Psoas muscle (tissue), 7 donors: ENCODE measurements at regions not wholly inside any gene's neighbourhood (a gene's known extent, or its start where the extent isn't known, plus 50 kb on each side); places are given as distances from the start of the nearest gene placed in this dataset.
"Not testable (repeated sequence)": the region's sequence is repeated elsewhere in the genome, so short reads cannot be mapped to it uniquely, and the experiment has no call there.

Source experiments
- ATAC-seq, 4 donors: fragments of 200-7000 bp; cut with Tn5 transposase; one replicate each; pipeline ENCODE4 v1.9.1; 2020; ENCODE audit warnings: moderate library complexity in 3 of 4, mild to moderate bottlenecking in 2 of 4
- DNase-seq, 2 donors: peaks; one replicate each; pipeline ENCODE4 v3.0.0-alpha.2; 2020
- H3K27ac ChIP-seq: fragments of 200-600 bp; one replicate; pipeline ENCODE4 v1.8.0; 2022
- H3K27me3 ChIP-seq, 3 donors: fragments of 200-600 bp in 1 of 3; one replicate each; pipeline versions ENCODE4 v1.6.1 to v1.8.0; 2013 to 2022; ENCODE audit warnings: low read length in 2 of 3, mild to moderate bottlenecking in 2 of 3, moderate library complexity in 1 of 3; ENCODE audit not compliant: insufficient read depth in 3 of 3
- H3K36me3 ChIP-seq, 2 donors: fragments of 200-600 bp in 1 of 2; one replicate each; pipeline versions ENCODE4 v1.6.1 to v1.8.0; 2013 to 2022; ENCODE audit warnings: low read depth in 1 of 2, mild to moderate bottlenecking in 1 of 2, moderate library complexity in 1 of 2; ENCODE audit not compliant: insufficient read depth in 1 of 2
- H3K4me1 ChIP-seq: fragments of 200-600 bp; one replicate; pipeline ENCODE4 v1.8.0; 2022
- H3K4me3 ChIP-seq: fragments of 200-600 bp; one replicate; pipeline ENCODE4 v1.8.0; 2022; ENCODE audit warnings: mild to moderate bottlenecking
- H3K9me3 ChIP-seq: fragments of 200-600 bp; one replicate; pipeline ENCODE4 v1.8.0; 2022
- WGBS, 3 donors: extraction: QIAGEN DNeasy Blood & Tissue Kit; methylation state at CpG; one replicate each; pipeline versions ENCODE4 v1.1.6 to v1.1.7; 2013; 5-methylcytosine and 5-hydroxymethylcytosine counted together
- intact Hi-C, 2 donors: fragments of 100-400 bp; cut with DNase I; formaldehyde crosslinking; loops; one replicate each; pipeline versions ENCODE4 v1.11.0 to v1.14.2; 2022
- TF ChIP-seq, protein P1 (sequence below): fragments of 200-600 bp; IDR thresholded peaks from one replicate; pipeline ENCODE4 v1.8.0; 2022; ENCODE audit warnings: antibody characterized with exemption
- donor health status: healthy with polysubstance abuse.
- donor health status: DM: no; HTN: no; CAD: no; lungs with moderate emphysema.
- donor health status: Bipolar disorder and iron deficiency.
- donor health status: healthy.
- donor health status: DM: yes; HTN: yes; CAD: no.
- donor health status: DM: no; HTN: no; CAD: no.
- donor health status: DM: yes; HTN: yes; CAD: no.

DNA sequence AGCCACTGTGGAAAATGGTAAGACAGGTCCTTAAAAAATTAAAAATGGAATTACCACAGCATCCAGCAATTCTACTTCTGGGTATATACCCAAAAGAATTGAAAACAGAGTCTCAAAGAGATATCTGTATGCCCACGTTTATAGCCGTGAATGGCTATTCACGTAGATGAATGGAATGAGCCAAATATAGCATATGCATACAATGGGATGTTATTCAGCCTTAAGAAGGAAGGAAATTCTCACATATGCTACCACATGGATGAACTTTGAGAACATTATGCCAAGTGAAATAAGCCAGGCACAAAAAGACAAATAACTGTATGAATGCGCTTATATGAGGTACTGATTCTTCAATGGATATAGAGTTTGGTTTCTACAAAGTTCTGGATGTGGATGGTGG lies 134.5 kb upstream of the KCNE2 start:
- H3K4me3 ChIP-seq = no peak overlapping the region
- no peaks in the 10 kb centered on the region for H3K36me3 ChIP-seq
- H3K27me3 ChIP-seq = no peaks in the 10 kb centered on the region
- no peak for DNase-seq
- TF ChIP-seq, protein P1, sequence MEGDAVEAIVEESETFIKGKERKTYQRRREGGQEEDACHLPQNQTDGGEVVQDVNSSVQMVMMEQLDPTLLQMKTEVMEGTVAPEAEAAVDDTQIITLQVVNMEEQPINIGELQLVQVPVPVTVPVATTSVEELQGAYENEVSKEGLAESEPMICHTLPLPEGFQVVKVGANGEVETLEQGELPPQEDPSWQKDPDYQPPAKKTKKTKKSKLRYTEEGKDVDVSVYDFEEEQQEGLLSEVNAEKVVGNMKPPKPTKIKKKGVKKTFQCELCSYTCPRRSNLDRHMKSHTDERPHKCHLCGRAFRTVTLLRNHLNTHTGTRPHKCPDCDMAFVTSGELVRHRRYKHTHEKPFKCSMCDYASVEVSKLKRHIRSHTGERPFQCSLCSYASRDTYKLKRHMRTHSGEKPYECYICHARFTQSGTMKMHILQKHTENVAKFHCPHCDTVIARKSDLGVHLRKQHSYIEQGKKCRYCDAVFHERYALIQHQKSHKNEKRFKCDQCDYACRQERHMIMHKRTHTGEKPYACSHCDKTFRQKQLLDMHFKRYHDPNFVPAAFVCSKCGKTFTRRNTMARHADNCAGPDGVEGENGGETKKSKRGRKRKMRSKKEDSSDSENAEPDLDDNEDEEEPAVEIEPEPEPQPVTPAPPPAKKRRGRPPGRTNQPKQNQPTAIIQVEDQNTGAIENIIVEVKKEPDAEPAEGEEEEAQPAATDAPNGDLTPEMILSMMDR = no peak
- H3K4me1 ChIP-seq = no peaks in the 10 kb centered on the region
- intact Hi-C loops = no loop called here
- ATAC-seq = no peak
- H3K9me3 ChIP-seq = no peaks in the 10 kb centered on the region
- H3K27ac ChIP-seq = no peak overlapping the region
- WGBS, 3 donors = 59 to 81% (median 66%) methylated on average over 4 of the region's 4 CpGs

- intact Hi-C loops = not testable (repeated sequence)
Observed at GRCh38 chr21:34233741-34234140, 130.1 kb upstream of the KCNE2 start.

GRCh38 chr21:34235514-34235913 lies 128.3 kb upstream of the KCNE2 start:
- H3K36me3 ChIP-seq = no peaks in the 10 kb centered on the region
- no peak for ATAC-seq
- no peak overlapping the region for H3K27ac ChIP-seq
- no peaks in the 10 kb centered on the region for H3K4me1 ChIP-seq
- TF ChIP-seq, protein P1 = no peak
- no peaks in the 10 kb centered on the region for H3K27me3 ChIP-seq
- intact Hi-C loops = no loop called here
- 3 to 9% (median 7%) methylated on average over 1 of the region's 1 CpG for WGBS, 3 donors
- no peak for DNase-seq
- no peak overlapping the region for H3K4me3 ChIP-seq
- no peaks in the 10 kb centered on the region for H3K9me3 ChIP-seq

More at GRCh38 chr21:34233741-34234140, 130.1 kb upstream of the KCNE2 start:
- DNase-seq, H3K9me3 ChIP-seq, H3K27ac ChIP-seq, H3K4me1 ChIP-seq, H3K4me3 ChIP-seq, H3K36me3 ChIP-seq, H3K27me3 ChIP-seq, ATAC-seq: not testable (repeated sequence)
- WGBS, 3 donors = 87 to 91% (median 90%) methylated on average over 6 of the region's 6 CpGs

GRCh38 chr21:34242973-34243372 lies 120.8 kb upstream of the KCNE2 start:
- intact Hi-C loops = no loop called here
- TF ChIP-seq, protein P1 = no peak
- ATAC-seq = no peak

GRCh38 chr21:34243562-34243961 lies 120.2 kb upstream of the KCNE2 start:
- Histone ChIP-seq H3K4me3 (no peak overlapping the region), H3K9me3 (peaks cover 10% of the 10 kb centered on the region), H3K4me1 (no peaks in the 10 kb centered on the region), H3K27ac (no peak overlapping the region), H3K36me3 (no peaks in the 10 kb centered on the region), H3K27me3 (no peaks in the 10 kb centered on the region)
- no peak for ATAC-seq
- TF ChIP-seq, protein P1 = no peak
- intact Hi-C loops = no loop called here
- DNase-seq = no peak
- 88 to 90% (median 89%) methylated on average over 1 of the region's 1 CpG for WGBS, 3 donors

More at GRCh38 chr21:34242973-34243372, 120.8 kb upstream of the KCNE2 start:
- no peaks in the 10 kb centered on the region for H3K27me3 ChIP-seq
- H3K27ac ChIP-seq = no peak overlapping the region
- WGBS, 3 donors = 87 to 96% (median 88%) methylated on average over 2 of the region's 2 CpGs
- peaks cover 7% of the 10 kb centered on the region for H3K9me3 ChIP-seq
- H3K4me1 ChIP-seq = no peaks in the 10 kb centered on the region
- H3K4me3 ChIP-seq = no peak overlapping the region
- no peak for DNase-seq
- no peaks in the 10 kb centered on the region for H3K36me3 ChIP-seq
